Hepatocyte (in vitro differentiated cells): ENCODE measurements at regions not wholly inside any gene's neighbourhood (a gene's known extent, or its start where the extent isn't known, plus 50 kb on each side); places are given as distances from the start of the nearest gene placed in this dataset.

Source experiments
- EZH2 ChIP-seq: fragments of 200-600 bp; sonication (generic); IDR thresholded peaks from 2 replicates; pipeline ENCODE4 v1.6.1; 2016; ENCODE audit warnings: antibody characterized with exemption, mild to moderate bottlenecking, borderline replicate concordance
- EZH2phosphoT487 ChIP-seq: fragments of 200-600 bp; sonication (generic); IDR thresholded peaks from one replicate; pipeline ENCODE4 v1.6.1; 2018; ENCODE audit warnings: antibody characterized with exemption, mild to moderate bottlenecking, low read depth, moderate library complexity; ENCODE audit not compliant: unreplicated experiment, severe bottlenecking

- TF ChIP-seq EZH2 (no peak), EZH2phosphoT487 (no peak)
Measured at GRCh38 chr12:95380997-95381786, 92.8 kb upstream of the METAP2 start.
